K562 (cell line): ENCODE measurements at regions not wholly inside any gene's neighbourhood (a gene's known extent, or its start where the extent isn't known, plus 50 kb on each side); places are given as distances from the start of the nearest gene placed in this dataset.

Source experiments
- CREM ChIP-seq: IDR thresholded peaks from 2 replicates; pipeline ENCODE4 v1.6.1; 2014; ENCODE audit warnings: antibody characterized with exemption, low read depth
- MTA3 ChIP-seq: fragments of 450-650 bp; formaldehyde crosslinking; IDR thresholded peaks from 2 replicates; pipeline ENCODE4 v1.6.1; 2017; ENCODE audit warnings: mild to moderate bottlenecking, borderline replicate concordance
- NCOR1 ChIP-seq: fragments of 450-650 bp; IDR thresholded peaks from 2 replicates; pipeline ENCODE4 v1.6.1; 2016; ENCODE audit warnings: mild to moderate bottlenecking, moderate library complexity
- SMARCB1 ChIP-seq: IDR thresholded peaks from 2 replicates; pipeline ENCODE4 v1.6.1; 2011; ENCODE audit warnings: improper control_type of control experiment, low read depth; ENCODE audit not compliant: insufficient read length
- ZBTB33 ChIP-seq: sonication (generic); formaldehyde crosslinking; IDR thresholded peaks from 2 replicates; pipeline ENCODE4 v1.8.1; 2023; ENCODE audit warnings: mild to moderate bottlenecking, missing genetic modification reagents
- ZFP30 ChIP-seq: fragments of 250-450 bp; sonication (Bioruptor Pico); IDR thresholded peaks from 2 replicates; pipeline ENCODE4 v1.8.0; 2022; ENCODE audit warnings: moderate library complexity, mild to moderate bottlenecking, inconsistent platforms, borderline replicate concordance

- TF ChIP-seq SMARCB1 (no peak), ZBTB33 (CRISPR knock-in tag) (no peak), MTA3 (no peak), ZFP30 (CRISPR knock-in tag) (no peak), NCOR1 (no peak), CREM (no peak)
Observed at GRCh38 chrX:79444694-79445210, 77.6 kb upstream of the ITM2A start.
